Ovary (tissue), 7 donors: ENCODE measurements at regions not wholly inside any gene's neighbourhood (a gene's known extent, or its start where the extent isn't known, plus 50 kb on each side); places are given as distances from the start of the nearest gene placed in this dataset.

Experiments used
- DNase-seq, 5 donors: peaks; one replicate each; pipeline ENCODE4 v3.0.0-alpha.2; 2019 to 2020
- H3K27ac ChIP-seq, 2 donors: fragments of 200-600 bp; one replicate each; pipeline versions ENCODE4 v1.5.1 to v1.8.0; 2019 to 2022
- H3K27me3 ChIP-seq: fragments of 200-600 bp; one replicate; pipeline ENCODE4 v1.8.0; 2022
- H3K36me3 ChIP-seq: fragments of 200-600 bp; sonication (generic); one replicate; pipeline ENCODE4 v1.5.1; 2019
- H3K4me1 ChIP-seq: one replicate; pipeline ENCODE4 v1.8.1; 2013; ENCODE audit warnings: mild to moderate bottlenecking, moderate library complexity; ENCODE audit not compliant: insufficient read depth
- H3K4me3 ChIP-seq: fragments of 200-600 bp; sonication (generic); one replicate; pipeline ENCODE4 v1.5.1; 2017
- H3K9me3 ChIP-seq, 2 donors: fragments of 200-600 bp in 1 of 2; sonication (generic) in 1 of 2; one replicate each; pipeline versions ENCODE4 v1.5.1 to v1.8.1; 2013 to 2019; ENCODE audit warnings: mild to moderate bottlenecking in 1 of 2, moderate library complexity in 1 of 2
- CTCF ChIP-seq, 3 donors: fragments of 450-650 bp in 2 of 3; fragments of 200-600 bp in 1 of 3; IDR thresholded peaks; one replicate each; pipeline versions ENCODE4 v1.5.1 to v1.8.0; 2016 to 2022; ENCODE audit warnings: antibody characterized with exemption in 3 of 3, mild to moderate bottlenecking in 1 of 3
- EP300 ChIP-seq: sonication (generic); formaldehyde crosslinking; IDR thresholded peaks from one replicate; pipeline ENCODE4 v1.6.1; 2017; ENCODE audit warnings: antibody characterized with exemption
- POLR2A ChIP-seq: fragments of 450-650 bp; IDR thresholded peaks from one replicate; pipeline ENCODE4 v1.6.1; 2017; ENCODE audit warnings: antibody characterized with exemption, mild to moderate bottlenecking, moderate library complexity
- WGBS, 3 donors: extraction: QIAGEN DNeasy Blood & Tissue Kit in 1 of 3; methylation state at CpG; one replicate each; pipeline versions ENCODE4 v1.1.5 to v1.1.7; 2013 to 2017; 5-methylcytosine and 5-hydroxymethylcytosine counted together
- intact Hi-C, 4 donors: fragments of 100-400 bp; cut with DNase I; formaldehyde crosslinking; loops; one replicate each; pipeline versions ENCODE4 v1.11.0 to v1.15.1; 2022 to 2023
- donor health status: DM: no; HTN: no; CAD: no; lungs with moderate emphysema.
- donor health status: DM: no; HTN: no; CAD: no.
- donor health status: Bipolar disorder and iron deficiency.
- donor health status: DM: no; HTN: no; CAD: no.
- donor health status: DM: yes; HTN: yes; CAD: no.

GRCh38 chr20:10984294-10984693 lies 310.5 kb upstream of the JAG1 start:
- Histone ChIP-seq H3K27ac (no peak overlapping the region), H3K4me3 (no peak overlapping the region), H3K4me1 (peaks cover 1% of the 10 kb centered on the region), H3K27me3 (no peaks in the 10 kb centered on the region), H3K9me3 (no peaks in the 10 kb centered on the region), H3K36me3 (no peaks in the 10 kb centered on the region)
- 83 to 98% (median 92%) methylated on average over 4 of the region's 4 CpGs for WGBS, 3 donors
- no peak for DNase-seq
- intact Hi-C loops: no loop called here
- TF ChIP-seq POLR2A: no peak
- no peak for TF ChIP-seq CTCF (IDR thresholded peaks at IDR 0.05)
- TF ChIP-seq EP300: no peak

- WGBS, 3 donors: 47 to 65% (median 63%) methylated on average over 6 of the region's 6 CpGs
- H3K27me3 ChIP-seq: no peaks in the 10 kb centered on the region
- H3K9me3 ChIP-seq: no peaks in the 10 kb centered on the region
- H3K27ac ChIP-seq: no peak overlapping the region
- no peak overlapping the region for H3K4me3 ChIP-seq
- no peaks in the 10 kb centered on the region for H3K36me3 ChIP-seq
- peaks cover 1% of the 10 kb centered on the region for H3K4me1 ChIP-seq
- intact Hi-C loops: no loop called here
- DNase-seq: no peak
- TF ChIP-seq POLR2A (no peak), EP300 (no peak), CTCF (IDR thresholded peaks at IDR 0.05) (no peak)
Measured at GRCh38 chr20:10984913-10985312, 311.1 kb upstream of the JAG1 start.

- no peak for DNase-seq
- WGBS, 3 donors: 0 to 18% (median 8%) methylated on average over 1 of the region's 1 CpG
Measured at GRCh38 chr20:10985536-10985935, 311.7 kb upstream of the JAG1 start.

GRCh38 chr20:10986586-10986985 lies 312.8 kb upstream of the JAG1 start:
- H3K27me3 ChIP-seq: no peaks in the 10 kb centered on the region
- intact Hi-C loops: no loop called here
- no peaks in the 10 kb centered on the region for H3K9me3 ChIP-seq
- no peak for DNase-seq
- H3K4me3 ChIP-seq: no peak overlapping the region
- no peak overlapping the region for H3K27ac ChIP-seq
- H3K36me3 ChIP-seq: no peaks in the 10 kb centered on the region
- no peak for TF ChIP-seq POLR2A
- TF ChIP-seq CTCF (IDR thresholded peaks at IDR 0.05): no peak
- TF ChIP-seq EP300: no peak
- H3K4me1 ChIP-seq: no peaks in the 10 kb centered on the region
- 77 to 88% (median 83%) methylated on average over 5 of the region's 5 CpGs for WGBS, 3 donors

More at GRCh38 chr20:10985536-10985935, 311.7 kb upstream of the JAG1 start:
- H3K4me3 ChIP-seq: no peak overlapping the region
- H3K27me3 ChIP-seq: no peaks in the 10 kb centered on the region
- H3K36me3 ChIP-seq: no peaks in the 10 kb centered on the region
- H3K4me1 ChIP-seq: peaks cover 1% of the 10 kb centered on the region
- H3K9me3 ChIP-seq: no peaks in the 10 kb centered on the region
- no peak overlapping the region for H3K27ac ChIP-seq
- intact Hi-C loops: no loop called here
- TF ChIP-seq CTCF (IDR thresholded peaks at IDR 0.05): no peak
- TF ChIP-seq EP300: no peak
- no peak for TF ChIP-seq POLR2A
